ENCODE measurements at regions not wholly inside any gene's neighbourhood (a gene's known extent, or its start where the extent isn't known, plus 50 kb on each side); places are given as distances from the start of the nearest gene placed in this dataset.

GRCh38 chr2:7925506-7925905, 756.4 kb upstream of the ID2 start:
- Mint-ChIP-seq H3K9me3 (peaks cover 0 to 3% of the 10 kb centered on the region in 2 experiments; a peak in 1 of 5 replicates), H3K27ac (no peak overlapping the region), H3K4me3 (no peak overlapping the region), H3K27me3 (ENCODE audit: low read depth) (no peaks in the 10 kb centered on the region), H3K36me3 (ENCODE audit: insufficient read depth in 1 of 3, low read depth in 3 of 3) (peaks cover 0 to 5% (median 3%) of the 10 kb centered on the region in 3 experiments; a peak in 3 of 7 replicates), H3K4me1 (peaks cover 3 to 6% of the 10 kb centered on the region in 2 experiments; a peak in 2 of 4 replicates)
- no peak overlapping the region for H3K56ac ChIP-seq (ENCODE audit: insufficient read length, low read depth, low read length)
- no CpG with 5 or more reads among the region's 1 CpG for WGBS (ENCODE audit: extremely low coverage, insufficient read length, low lambda C conversion rate)
- H2BK120ac ChIP-seq (ENCODE audit: low read depth, low read length, poor library complexity, severe bottlenecking): no peak overlapping the region
- H3T11ph ChIP-seq (ENCODE audit: low read length): no peak overlapping the region
- DNase-seq: no peak
- no peak overlapping the region for H3K4me2 ChIP-seq (ENCODE audit: insufficient read depth, insufficient read length, low read length)
- H3K79me2 ChIP-seq (ENCODE audit: insufficient read depth, low read length): no peaks in the 10 kb centered on the region
- H2BK12ac ChIP-seq (ENCODE audit: insufficient read length, low read depth, low read length): no peak overlapping the region
- no peak overlapping the region for H3K14ac ChIP-seq (ENCODE audit: insufficient read depth, low read length)
- no peak overlapping the region for H3K18ac ChIP-seq (ENCODE audit: insufficient read length, low read depth, low read length)
- no peak overlapping the region for H2BK15ac ChIP-seq (ENCODE audit: low read depth, low read length)
- H2BK5ac ChIP-seq (ENCODE audit: insufficient read length, low read length): no peak overlapping the region
- no peak overlapping the region for H2BK20ac ChIP-seq (ENCODE audit: low read depth, low read length, poor library complexity, severe bottlenecking)
- H3K9ac ChIP-seq (ENCODE audit: extremely low read depth, insufficient read length, low read length): no peak overlapping the region
- no peak overlapping the region for H3K23ac ChIP-seq (ENCODE audit: insufficient read length, low read depth, low read length)
- H3K4ac ChIP-seq (ENCODE audit: low read depth, low read length): no peak overlapping the region
- no peaks in the 10 kb centered on the region for H3K9me3 ChIP-seq (ENCODE audit: control insufficient read depth, low read depth, low read length)
- H4K91ac ChIP-seq (ENCODE audit: insufficient read length, low read depth, low read length): no peak overlapping the region
- H3K27ac ChIP-seq (ENCODE audit: insufficient read length, low read depth, low read length): no peak overlapping the region
- no peak overlapping the region for H4K5ac ChIP-seq (ENCODE audit: insufficient read length, low read depth, low read length)
- no peaks in the 10 kb centered on the region for H4K20me1 ChIP-seq (ENCODE audit: control insufficient read depth, insufficient read depth, insufficient read length)
- TF ChIP-seq, protein P1, sequence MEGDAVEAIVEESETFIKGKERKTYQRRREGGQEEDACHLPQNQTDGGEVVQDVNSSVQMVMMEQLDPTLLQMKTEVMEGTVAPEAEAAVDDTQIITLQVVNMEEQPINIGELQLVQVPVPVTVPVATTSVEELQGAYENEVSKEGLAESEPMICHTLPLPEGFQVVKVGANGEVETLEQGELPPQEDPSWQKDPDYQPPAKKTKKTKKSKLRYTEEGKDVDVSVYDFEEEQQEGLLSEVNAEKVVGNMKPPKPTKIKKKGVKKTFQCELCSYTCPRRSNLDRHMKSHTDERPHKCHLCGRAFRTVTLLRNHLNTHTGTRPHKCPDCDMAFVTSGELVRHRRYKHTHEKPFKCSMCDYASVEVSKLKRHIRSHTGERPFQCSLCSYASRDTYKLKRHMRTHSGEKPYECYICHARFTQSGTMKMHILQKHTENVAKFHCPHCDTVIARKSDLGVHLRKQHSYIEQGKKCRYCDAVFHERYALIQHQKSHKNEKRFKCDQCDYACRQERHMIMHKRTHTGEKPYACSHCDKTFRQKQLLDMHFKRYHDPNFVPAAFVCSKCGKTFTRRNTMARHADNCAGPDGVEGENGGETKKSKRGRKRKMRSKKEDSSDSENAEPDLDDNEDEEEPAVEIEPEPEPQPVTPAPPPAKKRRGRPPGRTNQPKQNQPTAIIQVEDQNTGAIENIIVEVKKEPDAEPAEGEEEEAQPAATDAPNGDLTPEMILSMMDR (conservative IDR thresholded peaks at IDR 0.05): no peak
- H4K8ac ChIP-seq (replicated peaks; ENCODE audit: insufficient read length, low read depth, low read length): no peak overlapping the region
- H2AK5ac ChIP-seq (ENCODE audit: insufficient read length, low read length): no peak overlapping the region
- no peaks in the 10 kb centered on the region for H3K23me2 ChIP-seq (ENCODE audit: insufficient read length, low read depth, low read length, poor library complexity, severe bottlenecking)
- H3K79me1 ChIP-seq (ENCODE audit: insufficient read depth, low read depth, low read length, poor library complexity, severe bottlenecking): no peaks in the 10 kb centered on the region
- H2AFZ ChIP-seq (ENCODE audit: low read length): no peak overlapping the region
- no peaks in the 10 kb centered on the region for H3K27me3 ChIP-seq (ENCODE audit: insufficient read depth, low read length)
- H3K4me1 ChIP-seq (ENCODE audit: insufficient read depth, low read length): no peaks in the 10 kb centered on the region; the same call in 1 of the 2 replicates

Data from H9 (cell line).